ENCODE measurements at regions not wholly inside any gene's neighbourhood (a gene's known extent, or its start where the extent isn't known, plus 50 kb on each side); places are given as distances from the start of the nearest gene placed in this dataset.
"Not testable (repeated sequence)": the region's sequence is repeated elsewhere in the genome, so short reads cannot be mapped to it uniquely, and the experiment has no call there.

DNA sequence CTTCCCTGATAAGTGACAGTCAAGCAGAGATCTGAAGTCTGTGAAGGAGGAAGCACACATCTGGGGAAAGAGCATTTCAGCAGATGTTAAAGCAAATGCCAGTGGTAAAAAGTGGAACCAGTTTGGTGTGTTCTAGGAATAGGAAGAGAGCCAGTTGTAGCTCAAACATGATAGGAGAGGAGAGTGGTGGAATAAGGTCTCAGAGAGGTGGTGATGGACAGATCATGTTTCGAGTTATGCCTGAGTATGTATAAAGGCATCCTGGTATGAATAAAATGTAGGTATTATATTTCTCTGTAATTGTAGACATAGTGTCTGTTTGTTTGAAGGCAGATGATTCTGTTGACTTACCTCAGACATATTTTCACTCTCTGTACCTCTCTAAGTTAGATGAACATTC lies 89.1 kb downstream of the LARP7 start:
- Histone ChIP-seq H2AFZ (ENCODE audit: low read depth, low read length) (no peak overlapping the region), H3K4me1 (ENCODE audit: control insufficient read depth, extremely low read depth, insufficient read depth, low read length) (no peaks in the 10 kb centered on the region), H3K9ac (replicated peaks; ENCODE audit: extremely low read depth, insufficient read depth, low read length) (no peak overlapping the region), H4K20me1 (replicated peaks; ENCODE audit: control insufficient read depth, extremely low read depth, insufficient read depth, low read length) (no peaks in the 10 kb centered on the region), H3K27me3 (ENCODE audit: control insufficient read depth in 2 of 2, insufficient read depth in 2 of 2, low read length in 2 of 2) (no peaks in the 10 kb centered on the region), H3K9me3 (replicated peaks; ENCODE audit: control insufficient read depth, insufficient read depth, low read length) (no peaks in the 10 kb centered on the region), H3K36me3 (ENCODE audit: control insufficient read depth in 2 of 2, extremely low read depth in 1 of 2, insufficient read depth in 2 of 2, low read length in 2 of 2) (no peaks in the 10 kb centered on the region), H3K4me3 (replicated peaks in 1 of 3; ENCODE audit: insufficient read depth in 1 of 3, low read depth in 1 of 3, low read length in 3 of 3) (no peak overlapping the region), H3K9me1 (replicated peaks; ENCODE audit: control insufficient read depth, extremely low read depth, insufficient read depth, low read length) (no peaks in the 10 kb centered on the region), H3K27ac (ENCODE audit: insufficient read depth, low read depth, low read length) (no peak overlapping the region), H3K4me2 (ENCODE audit: insufficient read depth, low read length) (no peak overlapping the region), H3K79me2 (ENCODE audit: control insufficient read depth, insufficient read depth, low read length) (no peaks in the 10 kb centered on the region)
- ChIA-PET CTCF (no interaction called here), POLR2A (no interaction called here)
- dilution Hi-C loops (cut with MboI; ENCODE audit: extremely low pct_ligation_motif_present, low sequenced_read_pairs) (no loop called here), intact Hi-C loops (cut with micrococcal nuclease) (no loop called here)
- FAIRE-seq, result no peak
- no peak for TF ChIP-seq JUN (IDR thresholded peaks at IDR 0.05; ENCODE audit: borderline replicate concordance, insufficient read depth, insufficient read length, low read depth)
- BruUV-seq (replicated peaks), result no TSS peak
- no peak for DNase-seq (ENCODE audit: low read depth, low spot score)

DNA sequence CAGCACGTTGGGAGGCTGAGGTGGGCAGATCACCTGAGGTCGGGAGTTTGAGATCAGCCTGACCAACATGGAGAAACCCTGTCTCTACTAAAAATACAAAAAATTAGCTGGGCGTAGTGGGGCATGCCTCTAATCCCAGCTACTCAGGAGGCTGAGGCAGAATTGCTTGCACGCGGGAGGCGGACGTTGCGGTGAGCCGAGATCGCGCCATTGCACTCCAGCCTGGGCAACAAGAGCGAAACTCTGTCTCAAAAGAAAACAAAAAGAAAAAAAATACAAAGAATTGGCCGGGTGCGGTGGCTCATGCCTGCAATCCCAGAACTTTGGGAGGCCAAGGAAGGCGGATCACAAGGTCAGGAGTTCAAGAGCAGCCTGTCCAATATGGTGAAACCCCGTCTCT lies 90.8 kb downstream of the LARP7 start:
- H3K36me3 ChIP-seq (ENCODE audit: control insufficient read depth in 2 of 2, extremely low read depth in 1 of 2, insufficient read depth in 2 of 2, low read length in 2 of 2); H3K27me3 ChIP-seq (ENCODE audit: control insufficient read depth in 2 of 2, insufficient read depth in 2 of 2, low read length in 2 of 2); FAIRE-seq; dilution Hi-C loops (cut with MboI; ENCODE audit: extremely low pct_ligation_motif_present, low sequenced_read_pairs); H3K9me1 ChIP-seq (replicated peaks; ENCODE audit: control insufficient read depth, extremely low read depth, insufficient read depth, low read length); H2AFZ ChIP-seq (ENCODE audit: low read depth, low read length); CTCF ChIA-PET; H3K27ac ChIP-seq (ENCODE audit: insufficient read depth, low read depth, low read length); intact Hi-C loops (cut with micrococcal nuclease); H3K4me1 ChIP-seq (ENCODE audit: control insufficient read depth, extremely low read depth, insufficient read depth, low read length); H3K79me2 ChIP-seq (ENCODE audit: control insufficient read depth, insufficient read depth, low read length); H3K4me3 ChIP-seq (replicated peaks in 1 of 3; ENCODE audit: insufficient read depth in 1 of 3, low read depth in 1 of 3, low read length in 3 of 3); DNase-seq (ENCODE audit: low read depth, low spot score); H3K9ac ChIP-seq (replicated peaks; ENCODE audit: extremely low read depth, insufficient read depth, low read length); BruUV-seq (replicated peaks); POLR2A ChIA-PET; H4K20me1 ChIP-seq (replicated peaks; ENCODE audit: control insufficient read depth, extremely low read depth, insufficient read depth, low read length); H3K9me3 ChIP-seq (replicated peaks; ENCODE audit: control insufficient read depth, insufficient read depth, low read length); H3K4me2 ChIP-seq (ENCODE audit: insufficient read depth, low read length): not testable (repeated sequence)

DNA sequence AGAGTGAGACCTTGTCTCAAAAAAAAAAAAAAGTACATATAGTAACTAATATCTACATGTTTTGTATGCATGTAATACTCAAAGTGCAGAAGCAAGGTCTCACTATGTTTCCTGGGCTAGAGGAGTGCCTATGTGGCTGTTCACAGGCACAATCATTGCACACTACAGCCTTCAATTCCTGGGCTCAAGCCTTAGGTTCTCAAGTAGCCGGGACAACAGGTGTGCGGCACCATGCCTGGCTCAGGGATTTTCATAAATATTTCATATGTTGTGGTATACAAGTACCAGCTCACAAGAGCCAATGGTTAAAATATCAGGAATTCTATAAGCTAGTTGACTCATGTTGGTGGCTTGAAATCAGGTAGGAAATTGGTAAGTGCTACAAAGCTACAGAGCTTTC lies 94.8 kb downstream of the LARP7 start:
- dilution Hi-C loops (cut with MboI; ENCODE audit: extremely low pct_ligation_motif_present, low sequenced_read_pairs) (no loop called here), intact Hi-C loops (cut with micrococcal nuclease) (no loop called here)
- Histone ChIP-seq H3K27me3 (ENCODE audit: control insufficient read depth in 2 of 2, insufficient read depth in 2 of 2, low read length in 2 of 2) (no peaks in the 10 kb centered on the region), H3K36me3 (ENCODE audit: control insufficient read depth in 2 of 2, extremely low read depth in 1 of 2, insufficient read depth in 2 of 2, low read length in 2 of 2) (no peaks in the 10 kb centered on the region), H3K9me3 (replicated peaks; ENCODE audit: control insufficient read depth, insufficient read depth, low read length) (no peaks in the 10 kb centered on the region), H3K79me2 (ENCODE audit: control insufficient read depth, insufficient read depth, low read length) (no peaks in the 10 kb centered on the region), H4K20me1 (replicated peaks; ENCODE audit: control insufficient read depth, extremely low read depth, insufficient read depth, low read length) (no peaks in the 10 kb centered on the region), H3K27ac (ENCODE audit: insufficient read depth, low read depth, low read length) (no peak overlapping the region), H3K4me3 (replicated peaks in 1 of 3; ENCODE audit: insufficient read depth in 1 of 3, low read depth in 1 of 3, low read length in 3 of 3) (no peak overlapping the region), H3K4me2 (ENCODE audit: insufficient read depth, low read length) (no peak overlapping the region), H3K4me1 (ENCODE audit: control insufficient read depth, extremely low read depth, insufficient read depth, low read length) (no peaks in the 10 kb centered on the region), H2AFZ (ENCODE audit: low read depth, low read length) (no peak overlapping the region), H3K9me1 (replicated peaks; ENCODE audit: control insufficient read depth, extremely low read depth, insufficient read depth, low read length) (no peaks in the 10 kb centered on the region), H3K9ac (replicated peaks; ENCODE audit: extremely low read depth, insufficient read depth, low read length) (no peak overlapping the region)
- TF ChIP-seq POLR2A (IDR thresholded peaks at IDR 0.05; ENCODE audit: low read depth, low read length), result no peak
- TF ChIP-seq EZH2 (IDR thresholded peaks at IDR 0.05; ENCODE audit: borderline replicate concordance, low read depth, low read length, severe bottlenecking), result no peak
- TF ChIP-seq, protein P1, sequence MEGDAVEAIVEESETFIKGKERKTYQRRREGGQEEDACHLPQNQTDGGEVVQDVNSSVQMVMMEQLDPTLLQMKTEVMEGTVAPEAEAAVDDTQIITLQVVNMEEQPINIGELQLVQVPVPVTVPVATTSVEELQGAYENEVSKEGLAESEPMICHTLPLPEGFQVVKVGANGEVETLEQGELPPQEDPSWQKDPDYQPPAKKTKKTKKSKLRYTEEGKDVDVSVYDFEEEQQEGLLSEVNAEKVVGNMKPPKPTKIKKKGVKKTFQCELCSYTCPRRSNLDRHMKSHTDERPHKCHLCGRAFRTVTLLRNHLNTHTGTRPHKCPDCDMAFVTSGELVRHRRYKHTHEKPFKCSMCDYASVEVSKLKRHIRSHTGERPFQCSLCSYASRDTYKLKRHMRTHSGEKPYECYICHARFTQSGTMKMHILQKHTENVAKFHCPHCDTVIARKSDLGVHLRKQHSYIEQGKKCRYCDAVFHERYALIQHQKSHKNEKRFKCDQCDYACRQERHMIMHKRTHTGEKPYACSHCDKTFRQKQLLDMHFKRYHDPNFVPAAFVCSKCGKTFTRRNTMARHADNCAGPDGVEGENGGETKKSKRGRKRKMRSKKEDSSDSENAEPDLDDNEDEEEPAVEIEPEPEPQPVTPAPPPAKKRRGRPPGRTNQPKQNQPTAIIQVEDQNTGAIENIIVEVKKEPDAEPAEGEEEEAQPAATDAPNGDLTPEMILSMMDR (IDR thresholded peaks at IDR 0.05; ENCODE audit: extremely low read depth in 1 of 2, insufficient read depth in 1 of 2, low read depth in 1 of 2, low read length in 2 of 2), result no peak
- TF ChIP-seq MYC (IDR thresholded peaks at IDR 0.05; ENCODE audit: low read depth, low read length), result no peak
- TF ChIP-seq, protein P2, sequence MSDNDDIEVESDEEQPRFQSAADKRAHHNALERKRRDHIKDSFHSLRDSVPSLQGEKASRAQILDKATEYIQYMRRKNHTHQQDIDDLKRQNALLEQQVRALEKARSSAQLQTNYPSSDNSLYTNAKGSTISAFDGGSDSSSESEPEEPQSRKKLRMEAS (IDR thresholded peaks at IDR 0.05; ENCODE audit: insufficient read depth, insufficient read length), result no peak
- no peak for TF ChIP-seq POLR2AphosphoS5 (IDR thresholded peaks at IDR 0.05; ENCODE audit: insufficient read depth, low read depth, low read length)
- TF ChIP-seq FOS (IDR thresholded peaks at IDR 0.05; ENCODE audit: borderline replicate concordance, insufficient read depth, low read length), result no peak
- CTCF ChIA-PET, result interaction anchor here (1.3 kb wide), 1 partner anchor 31 kb away, joined by 4 read pairs; no protein-coding TSS in a partner anchor
- POLR2A ChIA-PET, result no interaction called here
- FAIRE-seq (no peak), DNase-seq (ENCODE audit: low read depth, low spot score) (no peak)
- no TSS peak for BruUV-seq (replicated peaks)
